CD14-positive monocyte (primary cell): ENCODE measurements at regions not wholly inside any gene's neighbourhood (a gene's known extent, or its start where the extent isn't known, plus 50 kb on each side); places are given as distances from the start of the nearest gene placed in this dataset.

Experiments
- DNase-seq, 3 donors: peaks; one replicate each; pipeline ENCODE4 v3.0.0-alpha.2; 2011 to 2022
- H2AFZ ChIP-seq: 2 replicates; pipeline ENCODE4 v1.6.0; 2012; ENCODE audit warnings: mild to moderate bottlenecking, low read depth, low read length, inconsistent platforms; ENCODE audit not compliant: insufficient read depth, poor library complexity, severe bottlenecking
- H3K27ac ChIP-seq, 2 donors: 1 replicate in 1 of 2; 2 replicates in 1 of 2; pipeline ENCODE4 v1.5.1; 2012 to 2013; ENCODE audit warnings: low read length in 2 of 2, control low read depth in 1 of 2, inconsistent platforms in 1 of 2, low read depth in 1 of 2, mild to moderate bottlenecking in 1 of 2
- H3K27me3 ChIP-seq, 2 donors: one replicate each; pipeline versions ENCODE4 v1.6.0 to v1.6.1; 2011 to 2013; ENCODE audit warnings: low read length in 2 of 2; ENCODE audit not compliant: control insufficient read depth in 2 of 2, insufficient read depth in 2 of 2
- H3K36me3 ChIP-seq, 2 donors: replicated peaks in 1 of 2; 1 replicate in 1 of 2; 2 replicates in 1 of 2; pipeline versions ENCODE4 v1.5.1 to v1.6.1; 2012 to 2013; ENCODE audit warnings: low read length in 2 of 2, control low read depth in 1 of 2, inconsistent platforms in 1 of 2, mild to moderate bottlenecking in 1 of 2; ENCODE audit not compliant: insufficient read depth in 2 of 2, control insufficient read depth in 1 of 2
- H3K4me1 ChIP-seq, 2 donors: 1 replicate in 1 of 2; 2 replicates in 1 of 2; pipeline versions ENCODE4 v1.5.1 to v1.6.1; 2012 to 2013; ENCODE audit warnings: low read length in 2 of 2, control low read depth in 1 of 2, inconsistent platforms in 1 of 2, mild to moderate bottlenecking in 1 of 2, moderate library complexity in 1 of 2; ENCODE audit not compliant: insufficient read depth in 2 of 2, control insufficient read depth in 1 of 2
- H3K4me2 ChIP-seq: replicated peaks from 2 replicates; pipeline ENCODE3; 2012; ENCODE audit warnings: low read length, moderate library complexity, mild to moderate bottlenecking; ENCODE audit not compliant: poor library complexity, severe bottlenecking; ENCODE audit errors: extremely low read depth
- H3K4me3 ChIP-seq, 3 experiments: fragments of 200-600 bp in 1 of 3; sonication (generic) in 1 of 3; replicated peaks in 1 of 3; 1 replicate in 2 of 3; 2 replicates in 1 of 3; pipeline ENCODE4 v1.5.1; 2011 to 2013; ENCODE audit warnings: low read length in 3 of 3, mild to moderate bottlenecking in 3 of 3, control low read depth in 2 of 3, low read depth in 2 of 3, inconsistent platforms in 1 of 3, moderate library complexity in 1 of 3
- H3K79me2 ChIP-seq: 2 replicates; pipeline ENCODE4 v1.6.0; 2012; ENCODE audit warnings: mild to moderate bottlenecking, control low read depth, inconsistent platforms, low read length, moderate library complexity; ENCODE audit not compliant: insufficient read depth
- H3K9ac ChIP-seq: 2 replicates; pipeline ENCODE4 v1.6.0; 2017; ENCODE audit warnings: low read length, mild to moderate bottlenecking; ENCODE audit not compliant: insufficient read depth, poor library complexity, severe bottlenecking
- H3K9me3 ChIP-seq, 2 donors: replicated peaks in 1 of 2; 1 replicate in 1 of 2; 2 replicates in 1 of 2; pipeline versions ENCODE4 v1.5.1 to v1.6.1; 2012 to 2013; ENCODE audit warnings: low read length in 2 of 2, control low read depth in 1 of 2; ENCODE audit not compliant: control insufficient read depth in 1 of 2, insufficient read depth in 1 of 2
- H4K20me1 ChIP-seq: 2 replicates; pipeline ENCODE4 v1.6.0; 2012; ENCODE audit warnings: mild to moderate bottlenecking, low read length, control low read depth, moderate library complexity; ENCODE audit not compliant: insufficient read depth
- H3K27ac Mint-ChIP-seq, 7 donors: one replicate each; pipeline ENCODE4 v1.8.0; 2020; ENCODE audit warnings: mild to moderate bottlenecking in 7 of 7, mixed read lengths in 7 of 7, moderate library complexity in 6 of 7, inconsistent platforms in 2 of 7
- H3K27me3 Mint-ChIP-seq, 3 donors: one replicate each; pipeline ENCODE4 v1.8.0; 2021 to 2022; ENCODE audit warnings: low read depth in 3 of 3, mild to moderate bottlenecking in 3 of 3, mixed read lengths in 3 of 3, moderate library complexity in 3 of 3, inconsistent platforms in 1 of 3
- H3K36me3 Mint-ChIP-seq, 2 donors: one replicate each; pipeline ENCODE4 v1.8.0; 2020; ENCODE audit warnings: mixed read lengths in 2 of 2, inconsistent platforms in 1 of 2, mild to moderate bottlenecking in 1 of 2
- H3K4me1 Mint-ChIP-seq: one replicate; pipeline ENCODE4 v1.8.0; 2020; ENCODE audit warnings: mild to moderate bottlenecking, mixed read lengths
- H3K4me3 Mint-ChIP-seq, 2 donors: one replicate each; pipeline ENCODE4 v1.8.0; 2020; ENCODE audit warnings: mild to moderate bottlenecking in 2 of 2, mixed read lengths in 2 of 2, moderate library complexity in 1 of 2
- H3K9me3 Mint-ChIP-seq, 7 donors: one replicate each; pipeline ENCODE4 v1.8.0; 2020 to 2022; ENCODE audit warnings: mixed read lengths in 7 of 7, mild to moderate bottlenecking in 6 of 7, moderate library complexity in 6 of 7, inconsistent platforms in 2 of 7
- WGBS: methylation state at CpG from one replicate; pipeline ENCODE4 v1.1.5; 2013; ENCODE audit warnings: missing lambda C conversion rate; ENCODE audit not compliant: insufficient coverage; 5-methylcytosine and 5-hydroxymethylcytosine counted together
- intact Hi-C, 2 donors: fragments of 100-400 bp; cut with micrococcal nuclease; formaldehyde crosslinking; loops; one replicate each; pipeline versions ENCODE4 v1.15.0 to v1.15.1; 2023
- TF ChIP-seq, protein P1 (sequence below): fragments of 200-600 bp; IDR thresholded peaks from one replicate; pipeline ENCODE4 v1.8.0; 2022; ENCODE audit warnings: antibody characterized with exemption, mild to moderate bottlenecking

DNA sequence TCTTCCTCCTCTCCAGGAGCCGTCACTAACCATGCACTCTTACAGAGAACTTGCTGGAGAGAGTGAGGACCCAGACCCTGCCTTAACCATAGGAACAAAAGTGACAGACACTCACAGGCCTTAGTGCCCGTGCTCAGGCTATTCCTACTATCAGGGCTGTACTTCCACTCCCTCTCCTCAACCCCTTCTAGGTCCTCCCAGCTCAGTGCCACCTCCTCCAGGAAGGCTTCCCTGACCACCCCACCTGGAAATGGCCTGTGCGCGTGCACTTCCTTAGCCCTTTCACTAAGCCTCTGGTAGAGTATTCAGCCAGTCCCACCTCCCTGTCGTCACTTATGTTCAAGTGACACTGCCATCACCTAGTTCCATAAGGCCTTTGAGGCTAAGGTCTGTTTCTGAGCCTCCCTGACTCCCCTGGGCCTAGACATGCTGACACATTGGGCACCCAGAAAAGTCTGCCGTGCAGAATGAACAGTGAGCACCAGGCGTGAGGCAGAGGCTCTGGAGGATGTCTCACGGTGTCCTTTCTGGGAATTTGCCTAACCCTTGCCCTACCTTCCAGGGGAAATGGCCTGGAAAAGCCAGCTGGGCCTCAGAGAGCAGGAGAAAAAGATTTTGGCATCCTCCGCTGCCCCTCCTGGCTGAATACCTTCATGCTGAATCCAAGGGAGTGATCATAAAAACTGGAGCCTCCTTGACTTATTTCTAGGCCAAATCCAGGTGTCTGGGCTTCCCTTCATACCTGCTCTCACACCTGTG lies 108.6 kb upstream of the SMAD3 start:
- WGBS, result 99% methylated on average over 9 of the region's 9 CpGs
- Mint-ChIP-seq H3K27ac (peak overlapping the region in 2 of 7 donors; percentile 6 to 50), H3K9me3 (peaks cover 0 to 2% (median 0%) of the 10 kb centered on the region in 7 donors), H3K36me3 (no peaks in the 10 kb centered on the region), H3K27me3 (peaks cover 3 to 6% (median 4%) of the 10 kb centered on the region in 3 donors), H3K4me1 (peaks cover 16% of the 10 kb centered on the region), H3K4me3 (peak overlapping the region in 1 of 2 donors; percentile 11)
- Histone ChIP-seq H3K27me3 (no peaks in the 10 kb centered on the region), H2AFZ (peak overlapping the region; percentile 33), H3K9me3 (no peaks in the 10 kb centered on the region), H3K4me2 (no peak overlapping the region), H3K79me2 (no peaks in the 10 kb centered on the region), H3K36me3 (no peaks in the 10 kb centered on the region), H3K27ac (no peak overlapping the region), H3K4me3 (no peak overlapping the region), H4K20me1 (no peaks in the 10 kb centered on the region), H3K9ac (no peak overlapping the region), H3K4me1 (peaks cover 8 to 16% of the 10 kb centered on the region in 2 donors)
- no peak for DNase-seq
- TF ChIP-seq, protein P1, sequence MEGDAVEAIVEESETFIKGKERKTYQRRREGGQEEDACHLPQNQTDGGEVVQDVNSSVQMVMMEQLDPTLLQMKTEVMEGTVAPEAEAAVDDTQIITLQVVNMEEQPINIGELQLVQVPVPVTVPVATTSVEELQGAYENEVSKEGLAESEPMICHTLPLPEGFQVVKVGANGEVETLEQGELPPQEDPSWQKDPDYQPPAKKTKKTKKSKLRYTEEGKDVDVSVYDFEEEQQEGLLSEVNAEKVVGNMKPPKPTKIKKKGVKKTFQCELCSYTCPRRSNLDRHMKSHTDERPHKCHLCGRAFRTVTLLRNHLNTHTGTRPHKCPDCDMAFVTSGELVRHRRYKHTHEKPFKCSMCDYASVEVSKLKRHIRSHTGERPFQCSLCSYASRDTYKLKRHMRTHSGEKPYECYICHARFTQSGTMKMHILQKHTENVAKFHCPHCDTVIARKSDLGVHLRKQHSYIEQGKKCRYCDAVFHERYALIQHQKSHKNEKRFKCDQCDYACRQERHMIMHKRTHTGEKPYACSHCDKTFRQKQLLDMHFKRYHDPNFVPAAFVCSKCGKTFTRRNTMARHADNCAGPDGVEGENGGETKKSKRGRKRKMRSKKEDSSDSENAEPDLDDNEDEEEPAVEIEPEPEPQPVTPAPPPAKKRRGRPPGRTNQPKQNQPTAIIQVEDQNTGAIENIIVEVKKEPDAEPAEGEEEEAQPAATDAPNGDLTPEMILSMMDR, result no peak
- intact Hi-C loops, result no loop called here

DNA sequence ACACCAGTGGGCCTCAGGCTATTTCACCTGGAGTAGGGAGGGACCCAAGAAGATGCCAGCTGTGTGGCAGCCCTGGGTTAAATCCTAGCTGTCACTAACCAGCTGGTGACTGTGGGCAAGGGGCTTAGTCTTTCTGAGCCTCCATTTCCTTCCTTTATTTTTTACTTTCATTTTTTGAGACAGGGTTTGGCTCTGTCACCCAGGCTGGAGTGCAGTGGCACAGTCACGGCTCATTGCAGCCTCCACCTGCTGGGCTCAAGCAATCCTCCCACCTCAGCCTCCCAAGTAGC lies 108.0 kb upstream of the SMAD3 start:
- no peaks in the 10 kb centered on the region for H4K20me1 ChIP-seq
- H3K9me3 Mint-ChIP-seq, result peaks cover 0 to 2% (median 0%) of the 10 kb centered on the region in 7 donors
- intact Hi-C loops, result no loop called here
- peak overlapping the region in 1 of 7 donors; percentile 31 for H3K27ac Mint-ChIP-seq
- peaks cover 7 to 11% of the 10 kb centered on the region in 2 donors for H3K4me1 ChIP-seq
- WGBS, result no CpG with 5 or more reads among the region's 1 CpG
- no peaks in the 10 kb centered on the region for H3K36me3 ChIP-seq
- no peaks in the 10 kb centered on the region for H3K27me3 ChIP-seq
- H3K27ac ChIP-seq, result no peak overlapping the region
- H3K79me2 ChIP-seq, result no peaks in the 10 kb centered on the region
- no peaks in the 10 kb centered on the region for H3K36me3 Mint-ChIP-seq
- no peaks in the 10 kb centered on the region for H3K9me3 ChIP-seq
- peak overlapping the region in 1 of 2 donors; percentile 11 for H3K4me3 Mint-ChIP-seq
- no peak overlapping the region for H3K9ac ChIP-seq
- H3K4me3 ChIP-seq, result no peak overlapping the region
- peaks cover 11% of the 10 kb centered on the region for H3K4me1 Mint-ChIP-seq
- peaks cover 3 to 6% (median 4%) of the 10 kb centered on the region in 3 donors for H3K27me3 Mint-ChIP-seq
- TF ChIP-seq, protein P1, result no peak
- H3K4me2 ChIP-seq, result no peak overlapping the region
- peak overlapping the region; percentile 33 for H2AFZ ChIP-seq
- peak; percentile 17 to 35 (median 18) for DNase-seq
